Kasumi-1 (cell line): ENCODE measurements at regions not wholly inside any gene's neighbourhood (a gene's known extent, or its start where the extent isn't known, plus 50 kb on each side); places are given as distances from the start of the nearest gene placed in this dataset.

Experiments
- DNase-seq, 2 experiments: peaks; one replicate each; lab custom pipeline; 2025; lab: John Stamatoyannopoulos, UW

GRCh38 chr15:87357637-87358313 lies 898.8 kb downstream of the NTRK3 start:
- DNase-seq: no peak

- DNase-seq: no peak
These were observed 900.6 kb downstream of the NTRK3 start for GRCh38 chr15:87355946-87356345.

GRCh38 chr15:87354661-87355410 lies 901.7 kb downstream of the NTRK3 start:
- DNase-seq: no peak

GRCh38 chr15:87349181-87349580 lies 907.4 kb downstream of the NTRK3 start:
- no peak for DNase-seq

- DNase-seq: no peak
These were observed 907.8 kb downstream of the NTRK3 start for GRCh38 chr15:87348746-87349145.

- DNase-seq: no peak
These were observed 908.6 kb downstream of the NTRK3 start for GRCh38 chr15:87347806-87348515.

GRCh38 chr15:87345961-87346360 lies 910.6 kb downstream of the NTRK3 start:
- no peak for DNase-seq

- DNase-seq: no peak
These were observed 912.6 kb downstream of the NTRK3 start for GRCh38 chr15:87343966-87344365.

GRCh38 chr15:87340370-87340769 lies 916.2 kb downstream of the NTRK3 start:
- no peak for DNase-seq

GRCh38 chr15:87326269-87326668 lies 930.3 kb downstream of the NTRK3 start:
- DNase-seq: no peak

GRCh38 chr15:87322870-87323269 lies 933.7 kb downstream of the NTRK3 start:
- DNase-seq: no peak

- DNase-seq: no peak
These were observed 934.3 kb downstream of the NTRK3 start for GRCh38 chr15:87322265-87322664.

GRCh38 chr15:87317900-87318299 lies 938.6 kb downstream of the NTRK3 start:
- no peak for DNase-seq

GRCh38 chr15:87312221-87312620 lies 944.3 kb downstream of the NTRK3 start:
- no peak for DNase-seq

- no peak for DNase-seq
These were observed 956.4 kb downstream of the NTRK3 start for GRCh38 chr15:87300146-87300545.

- DNase-seq: no peak
These were observed 961.7 kb downstream of the NTRK3 start for GRCh38 chr15:87294854-87295253.

GRCh38 chr15:87293031-87293430 lies 963.5 kb downstream of the NTRK3 start:
- DNase-seq: no peak

- no peak for DNase-seq
These were observed 969.4 kb downstream of the NTRK3 start for GRCh38 chr15:87287156-87287555.

- no peak for DNase-seq
These were observed 987.0 kb downstream of the NTRK3 start for GRCh38 chr15:87269566-87269965.

GRCh38 chr15:87268675-87269074 lies 987.9 kb downstream of the NTRK3 start:
- no peak for DNase-seq

GRCh38 chr15:87267798-87268197 lies 988.7 kb downstream of the NTRK3 start:
- DNase-seq: no peak

- no peak for DNase-seq
These were observed 992.7 kb downstream of the NTRK3 start for GRCh38 chr15:87263871-87264270.

- no peak for DNase-seq
These were observed 993.2 kb downstream of the NTRK3 start for GRCh38 chr15:87263296-87263695.
